ENCODE measurements at regions not wholly inside any gene's neighbourhood (a gene's known extent, or its start where the extent isn't known, plus 50 kb on each side); places are given as distances from the start of the nearest gene placed in this dataset.

DNA sequence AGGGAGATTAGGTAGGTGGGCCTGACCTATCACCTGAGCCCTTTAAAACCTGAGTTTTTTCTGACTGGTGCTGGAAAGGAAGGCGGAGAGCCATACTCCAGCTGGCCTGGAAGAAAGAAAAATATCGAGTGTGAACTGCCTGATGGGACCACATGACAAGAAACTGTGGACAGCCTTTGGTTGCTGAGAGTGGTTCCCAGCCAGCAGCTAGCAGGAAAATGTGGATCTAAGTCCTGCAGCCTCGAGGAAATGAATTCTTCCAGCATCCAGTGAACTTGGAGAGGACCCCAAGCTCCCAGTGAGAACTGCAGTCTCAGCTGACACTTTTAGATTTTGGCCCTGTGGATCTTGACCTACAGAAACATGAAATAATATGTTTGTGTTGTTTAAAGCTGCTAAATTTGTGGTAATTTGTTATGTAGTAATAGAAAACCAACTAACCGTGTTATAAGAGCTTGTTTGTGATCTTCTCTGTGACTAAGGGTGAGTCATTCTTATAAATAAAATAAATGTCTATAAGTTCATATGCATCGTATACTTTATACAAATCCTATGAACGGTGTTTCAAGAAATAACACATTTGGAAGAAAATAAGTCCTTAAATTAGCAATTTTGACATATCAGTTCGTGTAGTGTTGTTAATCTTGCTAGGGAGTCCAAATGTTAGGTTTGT is 359.6 kb downstream of the BMP4 start:
- Histone ChIP-seq H3K27me3 (ENCODE audit: insufficient read depth, poor library complexity, severe bottlenecking) (no peaks in the 10 kb centered on the region), H3K27ac (replicated peaks) (no peak overlapping the region), H3K4me3 (replicated peaks; ENCODE audit: insufficient read depth, low read length) (no peak overlapping the region)
- TF ChIP-seq GABPA (IDR thresholded peaks at IDR 0.05; ENCODE audit: low read depth), result no peak
- no peak for TF ChIP-seq CTCF (IDR thresholded peaks at IDR 0.05; ENCODE audit: insufficient read depth, low read length)
- no peak for TF ChIP-seq REST (IDR thresholded peaks at IDR 0.05; ENCODE audit: insufficient replicate concordance, low read depth)
- no peak for TF ChIP-seq POLR2AphosphoS5 (IDR thresholded peaks at IDR 0.05; ENCODE audit: low read depth)
- no peak for TF ChIP-seq SPI1 (IDR thresholded peaks at IDR 0.05; ENCODE audit: borderline replicate concordance, low read depth)
- no peak for DNase-seq (ENCODE audit: low read depth in 1 of 2, low spot score in 1 of 2)

DNA sequence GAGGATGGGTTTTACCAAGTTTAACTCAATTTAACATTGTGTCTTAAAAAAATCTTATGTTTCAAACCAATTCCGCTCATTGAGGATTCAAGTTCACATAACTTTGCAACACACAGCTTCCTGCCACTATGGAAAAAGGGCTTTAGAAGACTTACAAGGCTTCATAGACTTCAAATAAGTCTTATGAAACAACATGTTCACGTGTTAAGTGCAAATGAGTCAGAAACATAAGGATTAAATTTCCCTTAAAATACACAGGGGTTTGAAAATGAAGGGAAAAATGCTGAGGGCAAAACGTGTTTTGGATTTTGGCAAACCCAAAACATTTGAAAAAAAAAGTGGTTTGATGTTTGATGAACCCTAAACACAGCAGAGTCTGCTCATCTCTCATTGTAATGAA is 364.8 kb downstream of the BMP4 start:
- Histone ChIP-seq H3K27ac (replicated peaks) (no peak overlapping the region), H3K4me3 (replicated peaks; ENCODE audit: insufficient read depth, low read length) (no peak overlapping the region), H3K27me3 (ENCODE audit: insufficient read depth, poor library complexity, severe bottlenecking) (no peaks in the 10 kb centered on the region)
- no peak for DNase-seq (ENCODE audit: low read depth in 1 of 2, low spot score in 1 of 2)
- no peak for TF ChIP-seq GABPA (IDR thresholded peaks at IDR 0.05; ENCODE audit: low read depth)
- TF ChIP-seq POLR2AphosphoS5 (IDR thresholded peaks at IDR 0.05; ENCODE audit: low read depth), result no peak
- no peak for TF ChIP-seq SPI1 (IDR thresholded peaks at IDR 0.05; ENCODE audit: borderline replicate concordance, low read depth)
- no peak for TF ChIP-seq CTCF (IDR thresholded peaks at IDR 0.05; ENCODE audit: insufficient read depth, low read length)

DNA sequence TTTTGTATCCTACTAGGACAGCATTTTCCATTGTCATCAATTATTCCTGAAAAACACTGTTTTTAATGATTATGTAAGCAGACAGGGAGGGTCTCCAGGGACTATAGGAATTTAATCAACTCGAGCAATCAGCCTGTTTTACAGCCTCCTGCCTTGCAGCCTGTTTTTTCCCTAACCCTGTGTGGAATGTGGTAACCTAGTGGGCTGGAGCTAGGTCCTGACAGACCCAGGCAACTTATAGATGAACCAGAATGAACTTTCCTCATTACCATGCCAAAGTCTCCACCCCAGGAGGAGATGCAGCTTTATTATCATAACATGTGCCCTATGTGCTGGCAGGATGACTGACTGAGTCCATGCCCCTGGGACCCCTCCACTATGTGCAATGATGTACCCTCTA is 375.1 kb downstream of the BMP4 start:
- peaks cover 2% of the 10 kb centered on the region for H3K27me3 ChIP-seq (ENCODE audit: insufficient read depth, poor library complexity, severe bottlenecking)
- DNase-seq (ENCODE audit: low read depth in 1 of 2, low spot score in 1 of 2), result no peak
- no peak overlapping the region for H3K27ac ChIP-seq (replicated peaks)
- no peak overlapping the region for H3K4me3 ChIP-seq (replicated peaks; ENCODE audit: insufficient read depth, low read length)
- TF ChIP-seq GABPA (IDR thresholded peaks at IDR 0.05; ENCODE audit: low read depth) (no peak), SPI1 (IDR thresholded peaks at IDR 0.05; ENCODE audit: borderline replicate concordance, low read depth) (no peak), REST (IDR thresholded peaks at IDR 0.05; ENCODE audit: insufficient replicate concordance, low read depth) (no peak), CTCF (IDR thresholded peaks at IDR 0.05; ENCODE audit: insufficient read depth, low read length) (no peak), POLR2AphosphoS5 (IDR thresholded peaks at IDR 0.05; ENCODE audit: low read depth) (no peak)

Data from HL-60 (cell line).